Activated T-helper 2 cell treated with anti-CD3 and anti-CD28 coated beads, Interferon-gamma antibody, Interleukin-2, Interleukin-4, amounts not matched to agents 10 μg/mL and 5 μg/mL and 100 μg/mL, durations not matched to agents 14 hours and 24 hours and 36 hours (primary cell): ENCODE measurements at regions not wholly inside any gene's neighbourhood (a gene's known extent, or its start where the extent isn't known, plus 50 kb on each side); places are given as distances from the start of the nearest gene placed in this dataset.

Experiments
- DNase-seq: peaks from one replicate; pipeline ENCODE4 v3.0.0; 2021; ENCODE audit warnings: low spot score
- H3K27ac Mint-ChIP-seq: one replicate; pipeline ENCODE4 v1.8.0; 2021; ENCODE audit warnings: mixed read lengths
- H3K27me3 Mint-ChIP-seq: one replicate; pipeline ENCODE4 v1.8.0; 2021; ENCODE audit warnings: low read depth, mixed read lengths
- H3K36me3 Mint-ChIP-seq: one replicate; pipeline ENCODE4 v1.8.0; 2021; ENCODE audit warnings: low read depth, mixed read lengths
- H3K4me1 Mint-ChIP-seq: one replicate; pipeline ENCODE4 v1.8.0; 2021; ENCODE audit warnings: low read depth, mixed read lengths
- H3K4me3 Mint-ChIP-seq: one replicate; pipeline ENCODE4 v1.8.0; 2021; ENCODE audit warnings: low read depth, mild to moderate bottlenecking, moderate library complexity, mixed read lengths
- H3K9me3 Mint-ChIP-seq: one replicate; pipeline ENCODE4 v1.8.0; 2021; ENCODE audit warnings: mixed read lengths
- intact Hi-C: fragments of 100-400 bp; cut with micrococcal nuclease; formaldehyde crosslinking; loops from one replicate; pipeline ENCODE4 v1.15.1; 2023

- Mint-ChIP-seq H3K27ac (no peak overlapping the region), H3K4me3 (no peak overlapping the region), H3K36me3 (no peaks in the 10 kb centered on the region)
Observed at GRCh38 chr6:134740027-134740373, 209.9 kb downstream of the ALDH8A1 start.

GRCh38 chr6:134739299-134740026 lies 210.4 kb downstream of the ALDH8A1 start:
- Mint-ChIP-seq H3K27ac (no peak overlapping the region), H3K9me3 (no peaks in the 10 kb centered on the region), H3K27me3 (peaks cover 22% of the 10 kb centered on the region), H3K36me3 (no peaks in the 10 kb centered on the region), H3K4me3 (no peak overlapping the region), H3K4me1 (no peaks in the 10 kb centered on the region)
- no peak for DNase-seq
- intact Hi-C loops: no loop called here

More at GRCh38 chr6:134740027-134740373, 209.9 kb downstream of the ALDH8A1 start:
- intact Hi-C loops: no loop called here
- Mint-ChIP-seq H3K4me1 (no peaks in the 10 kb centered on the region), H3K27me3 (peaks cover 23% of the 10 kb centered on the region), H3K9me3 (no peaks in the 10 kb centered on the region)
- no peak for DNase-seq

GRCh38 chr6:134738211-134738885 lies 211.6 kb downstream of the ALDH8A1 start:
- Mint-ChIP-seq H3K27ac (no peak overlapping the region), H3K4me1 (no peaks in the 10 kb centered on the region), H3K9me3 (no peaks in the 10 kb centered on the region), H3K36me3 (no peaks in the 10 kb centered on the region), H3K4me3 (no peak overlapping the region), H3K27me3 (peaks cover 18% of the 10 kb centered on the region)
- intact Hi-C loops: no loop called here
- no peak for DNase-seq

- Mint-ChIP-seq H3K4me1 (no peaks in the 10 kb centered on the region), H3K27ac (no peak overlapping the region), H3K27me3 (peaks cover 14% of the 10 kb centered on the region), H3K4me3 (no peak overlapping the region), H3K36me3 (no peaks in the 10 kb centered on the region), H3K9me3 (no peaks in the 10 kb centered on the region)
- no peak for DNase-seq
- intact Hi-C loops: no loop called here
Observed at GRCh38 chr6:134735461-134735860, 214.4 kb downstream of the ALDH8A1 start.

GRCh38 chr6:134734312-134734869 lies 215.5 kb downstream of the ALDH8A1 start:
- Mint-ChIP-seq H3K27me3 (peaks cover 12% of the 10 kb centered on the region), H3K4me1 (no peaks in the 10 kb centered on the region), H3K9me3 (no peaks in the 10 kb centered on the region), H3K27ac (no peak overlapping the region), H3K4me3 (no peak overlapping the region), H3K36me3 (no peaks in the 10 kb centered on the region)
- intact Hi-C loops: no loop called here
- DNase-seq: no peak

GRCh38 chr6:134733801-134734200 lies 216.1 kb downstream of the ALDH8A1 start:
- Mint-ChIP-seq H3K36me3 (no peaks in the 10 kb centered on the region), H3K4me3 (no peak overlapping the region), H3K4me1 (no peaks in the 10 kb centered on the region), H3K27ac (no peak overlapping the region), H3K9me3 (no peaks in the 10 kb centered on the region), H3K27me3 (peaks cover 11% of the 10 kb centered on the region)
- intact Hi-C loops: no loop called here
- no peak for DNase-seq

GRCh38 chr6:134732763-134733162 lies 217.1 kb downstream of the ALDH8A1 start:
- H3K36me3 Mint-ChIP-seq: no peaks in the 10 kb centered on the region
- no peaks in the 10 kb centered on the region for H3K4me1 Mint-ChIP-seq
- intact Hi-C loops: no loop called here
- H3K27me3 Mint-ChIP-seq: peaks cover 9% of the 10 kb centered on the region
- H3K4me3 Mint-ChIP-seq: no peak overlapping the region
- H3K9me3 Mint-ChIP-seq: no peaks in the 10 kb centered on the region
- no peak for DNase-seq
- H3K27ac Mint-ChIP-seq: no peak overlapping the region

DNA sequence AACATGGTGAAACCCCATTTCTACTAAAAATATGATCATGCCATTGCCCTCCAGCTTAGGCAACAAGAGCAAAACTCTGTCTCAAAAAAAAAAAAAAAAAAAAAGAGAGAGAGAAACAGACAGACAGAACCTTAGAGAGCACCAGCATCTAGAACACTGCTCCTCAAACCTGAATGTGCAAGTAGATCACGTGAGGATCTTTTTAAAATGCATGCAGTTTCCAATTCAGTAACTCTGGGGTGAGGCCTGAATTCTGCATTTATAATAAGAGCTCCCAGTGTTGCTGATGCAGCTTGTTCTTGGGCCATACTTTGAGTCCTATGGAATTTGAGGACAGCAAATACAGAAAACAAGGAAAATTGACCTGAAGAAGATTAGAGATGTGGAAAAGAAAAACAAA lies 218.3 kb downstream of the ALDH8A1 start:
- no peak for DNase-seq
- Mint-ChIP-seq H3K27ac (no peak overlapping the region), H3K4me1 (no peaks in the 10 kb centered on the region), H3K4me3 (no peak overlapping the region), H3K9me3 (no peaks in the 10 kb centered on the region), H3K36me3 (no peaks in the 10 kb centered on the region), H3K27me3 (peaks cover 12% of the 10 kb centered on the region)
- intact Hi-C loops: no loop called here

DNA sequence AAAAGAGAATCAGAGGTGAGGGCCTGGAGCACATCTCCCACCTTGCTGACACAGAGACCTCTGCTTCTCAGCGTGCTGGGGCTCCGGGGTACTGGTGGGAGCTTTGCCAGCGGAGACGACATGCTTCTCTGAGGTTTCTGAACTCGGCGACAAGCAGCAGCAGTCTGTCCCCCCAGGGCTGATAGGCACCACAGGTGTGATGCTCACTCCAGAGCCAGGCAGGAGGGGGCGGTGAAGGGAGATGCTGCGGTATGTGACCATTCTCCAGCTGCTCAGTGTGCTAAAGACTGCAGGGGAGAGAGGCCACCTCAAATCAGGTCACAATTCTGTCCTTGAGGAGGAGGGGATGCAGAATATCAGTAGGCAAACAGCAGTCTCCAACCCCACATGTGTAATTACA lies 219.9 kb downstream of the ALDH8A1 start:
- no peak for DNase-seq
- intact Hi-C loops: no loop called here

GRCh38 chr6:134729561-134729960 lies 220.3 kb downstream of the ALDH8A1 start:
- Mint-ChIP-seq H3K36me3 (no peaks in the 10 kb centered on the region), H3K4me1 (no peaks in the 10 kb centered on the region), H3K27me3 (peaks cover 25% of the 10 kb centered on the region), H3K4me3 (no peak overlapping the region), H3K27ac (no peak overlapping the region), H3K9me3 (no peaks in the 10 kb centered on the region)
- intact Hi-C loops: no loop called here
- no peak for DNase-seq

More for the DNA sequence above, 219.9 kb downstream of the ALDH8A1 start:
- Mint-ChIP-seq H3K27ac (no peak overlapping the region), H3K4me1 (no peaks in the 10 kb centered on the region), H3K36me3 (no peaks in the 10 kb centered on the region), H3K9me3 (no peaks in the 10 kb centered on the region), H3K4me3 (no peak overlapping the region), H3K27me3 (peaks cover 24% of the 10 kb centered on the region)

- Mint-ChIP-seq H3K36me3 (no peaks in the 10 kb centered on the region), H3K4me3 (no peak overlapping the region), H3K27ac (no peak overlapping the region), H3K27me3 (peaks cover 25% of the 10 kb centered on the region), H3K4me1 (no peaks in the 10 kb centered on the region), H3K9me3 (no peaks in the 10 kb centered on the region)
- no peak for DNase-seq
- intact Hi-C loops: no loop called here
Observed at GRCh38 chr6:134727081-134727480, 222.8 kb downstream of the ALDH8A1 start.

DNA sequence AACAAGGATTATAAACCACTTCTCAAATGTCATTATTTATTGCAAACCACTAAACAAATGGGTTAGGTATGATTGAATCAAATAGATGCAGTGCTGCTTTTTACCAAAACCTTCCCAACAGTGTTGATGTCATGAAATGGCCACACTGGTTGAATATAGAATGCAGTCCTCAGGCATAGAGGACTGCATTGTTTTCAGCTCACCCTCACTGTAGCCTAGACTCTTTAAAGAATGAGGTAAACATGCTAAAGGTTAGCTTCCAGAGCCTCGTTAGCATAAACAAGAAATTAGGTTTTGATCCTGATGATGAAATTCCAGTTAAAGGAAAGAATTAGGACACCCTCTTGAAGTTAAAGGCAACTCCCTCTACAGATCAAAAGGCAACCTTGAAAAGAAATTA lies 224.3 kb downstream of the ALDH8A1 start:
- intact Hi-C loops: no loop called here
- peaks cover 26% of the 10 kb centered on the region for H3K27me3 Mint-ChIP-seq
- H3K27ac Mint-ChIP-seq: no peak overlapping the region
- no peaks in the 10 kb centered on the region for H3K9me3 Mint-ChIP-seq
- no peak overlapping the region for H3K4me3 Mint-ChIP-seq
- H3K36me3 Mint-ChIP-seq: no peaks in the 10 kb centered on the region
- DNase-seq: no peak
- H3K4me1 Mint-ChIP-seq: no peaks in the 10 kb centered on the region

GRCh38 chr6:134724771-134725340 lies 225.0 kb downstream of the ALDH8A1 start:
- H3K4me1 Mint-ChIP-seq: no peaks in the 10 kb centered on the region
- no peak overlapping the region for H3K27ac Mint-ChIP-seq
- H3K27me3 Mint-ChIP-seq: peaks cover 26% of the 10 kb centered on the region
- no peaks in the 10 kb centered on the region for H3K9me3 Mint-ChIP-seq
- intact Hi-C loops: no loop called here
- no peaks in the 10 kb centered on the region for H3K36me3 Mint-ChIP-seq
- H3K4me3 Mint-ChIP-seq: no peak overlapping the region
- no peak for DNase-seq
